ENCODE measurements at regions not wholly inside any gene's neighbourhood (a gene's known extent, or its start where the extent isn't known, plus 50 kb on each side); places are given as distances from the start of the nearest gene placed in this dataset.

GRCh38 chr13:48826039-48826438 is 149.7 kb upstream of the FNDC3A start:
- TF ChIP-seq GATA2 (IDR thresholded peaks at IDR 0.05; ENCODE audit: low read depth, low read length) = no peak
- no peak for TF ChIP-seq GATA3 (IDR thresholded peaks at IDR 0.05; ENCODE audit: low read depth, low read length)
